ENCODE measurements at regions not wholly inside any gene's neighbourhood (a gene's known extent, or its start where the extent isn't known, plus 50 kb on each side); places are given as distances from the start of the nearest gene placed in this dataset.

DNA sequence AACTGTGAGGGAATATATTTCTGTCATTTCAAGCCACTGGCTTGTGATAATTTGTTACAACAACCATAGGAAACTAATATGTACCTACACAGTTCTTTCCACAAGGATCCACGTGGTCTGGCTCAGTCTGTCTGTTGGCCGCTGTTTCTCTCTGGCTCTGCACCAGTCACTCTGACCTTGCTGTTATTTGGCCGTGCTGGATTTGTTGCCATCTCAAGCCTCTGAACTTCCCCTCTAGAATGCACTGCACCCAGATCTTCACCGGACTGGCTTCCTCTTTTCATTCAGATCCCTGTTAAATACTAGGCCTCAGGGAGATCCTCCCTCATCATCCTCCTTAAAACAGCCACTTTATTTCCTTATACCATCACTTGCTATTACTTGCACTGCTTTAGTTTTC lies 446.8 kb downstream of the TFAP2B start:
- no peak overlapping the region for H3K27ac ChIP-seq
- no peak for DNase-seq (ENCODE audit: extremely low spot score in 2 of 2)
- intact Hi-C loops (cut with DNase I) = no loop called here

DNA sequence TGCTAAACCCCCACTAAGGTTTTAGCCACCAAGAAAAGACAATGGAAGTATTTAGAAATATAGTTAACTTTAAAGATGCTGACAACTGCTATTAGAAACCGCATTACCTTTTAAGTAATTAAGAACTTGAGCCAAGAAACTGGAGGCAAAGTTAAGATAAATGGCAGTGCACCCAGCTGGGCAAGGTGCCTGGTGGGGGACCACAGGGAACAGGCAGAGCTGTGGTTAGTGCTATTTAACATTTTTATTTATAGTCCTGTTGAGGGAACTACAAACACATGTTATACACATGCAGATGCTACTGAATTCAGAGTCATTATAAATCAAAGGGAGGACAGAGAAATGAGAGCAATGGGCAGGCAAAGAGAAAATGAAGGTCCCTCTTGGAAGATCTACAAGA lies 447.9 kb downstream of the TFAP2B start:
- H3K4me3 ChIP-seq = no peak overlapping the region
- no peak overlapping the region for H3K27ac ChIP-seq
- intact Hi-C loops (cut with DNase I) = no loop called here
- no peaks in the 10 kb centered on the region for H3K36me3 ChIP-seq
- TF ChIP-seq, protein P1, sequence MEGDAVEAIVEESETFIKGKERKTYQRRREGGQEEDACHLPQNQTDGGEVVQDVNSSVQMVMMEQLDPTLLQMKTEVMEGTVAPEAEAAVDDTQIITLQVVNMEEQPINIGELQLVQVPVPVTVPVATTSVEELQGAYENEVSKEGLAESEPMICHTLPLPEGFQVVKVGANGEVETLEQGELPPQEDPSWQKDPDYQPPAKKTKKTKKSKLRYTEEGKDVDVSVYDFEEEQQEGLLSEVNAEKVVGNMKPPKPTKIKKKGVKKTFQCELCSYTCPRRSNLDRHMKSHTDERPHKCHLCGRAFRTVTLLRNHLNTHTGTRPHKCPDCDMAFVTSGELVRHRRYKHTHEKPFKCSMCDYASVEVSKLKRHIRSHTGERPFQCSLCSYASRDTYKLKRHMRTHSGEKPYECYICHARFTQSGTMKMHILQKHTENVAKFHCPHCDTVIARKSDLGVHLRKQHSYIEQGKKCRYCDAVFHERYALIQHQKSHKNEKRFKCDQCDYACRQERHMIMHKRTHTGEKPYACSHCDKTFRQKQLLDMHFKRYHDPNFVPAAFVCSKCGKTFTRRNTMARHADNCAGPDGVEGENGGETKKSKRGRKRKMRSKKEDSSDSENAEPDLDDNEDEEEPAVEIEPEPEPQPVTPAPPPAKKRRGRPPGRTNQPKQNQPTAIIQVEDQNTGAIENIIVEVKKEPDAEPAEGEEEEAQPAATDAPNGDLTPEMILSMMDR (IDR thresholded peaks at IDR 0.05) = no peak
- no peak for TF ChIP-seq POLR2AphosphoS5 (IDR thresholded peaks at IDR 0.05; ENCODE audit: insufficient read depth in 1 of 2, low read depth in 1 of 2)
- TF ChIP-seq POLR2A (IDR thresholded peaks at IDR 0.05) = no peak
- DNase-seq (ENCODE audit: extremely low spot score in 2 of 2) = no peak
- no peaks in the 10 kb centered on the region for H3K4me1 ChIP-seq
- H3K27me3 ChIP-seq = no peaks in the 10 kb centered on the region
- H3K9me3 ChIP-seq = no peaks in the 10 kb centered on the region

More for the DNA sequence above, 446.8 kb downstream of the TFAP2B start:
- no peak overlapping the region for H3K4me3 ChIP-seq
- no peak for TF ChIP-seq POLR2A (IDR thresholded peaks at IDR 0.05)
- TF ChIP-seq, protein P1 (IDR thresholded peaks at IDR 0.05) = no peak
- no peak for TF ChIP-seq POLR2AphosphoS5 (IDR thresholded peaks at IDR 0.05; ENCODE audit: insufficient read depth in 1 of 2, low read depth in 1 of 2)
- H3K9me3 ChIP-seq = no peaks in the 10 kb centered on the region
- H3K36me3 ChIP-seq = no peaks in the 10 kb centered on the region
- H3K4me1 ChIP-seq = no peaks in the 10 kb centered on the region
- H3K27me3 ChIP-seq = no peaks in the 10 kb centered on the region

DNA sequence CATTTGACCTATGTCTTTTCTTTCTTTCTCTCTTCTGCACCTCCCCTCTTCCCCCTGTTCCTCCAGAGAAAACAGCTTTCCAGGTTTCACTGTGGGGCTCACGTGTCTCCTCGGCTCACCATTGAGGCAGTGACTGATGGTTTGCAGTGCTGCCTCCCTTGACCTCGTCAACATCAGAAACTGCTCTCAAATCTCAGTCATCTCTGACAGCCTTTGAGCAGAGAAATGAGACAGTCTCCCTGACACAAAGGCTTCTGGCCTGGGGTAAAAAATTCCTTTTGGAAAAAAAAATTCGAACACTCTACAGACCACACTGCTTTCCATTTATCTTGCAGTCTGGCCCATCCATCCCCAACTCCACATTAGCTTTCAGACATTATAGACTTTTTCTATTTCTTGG lies 450.0 kb downstream of the TFAP2B start:
- intact Hi-C loops (cut with DNase I) = no loop called here
- no peaks in the 10 kb centered on the region for H3K9me3 ChIP-seq
- no peaks in the 10 kb centered on the region for H3K4me1 ChIP-seq
- no peaks in the 10 kb centered on the region for H3K27me3 ChIP-seq
- DNase-seq (ENCODE audit: extremely low spot score in 2 of 2) = no peak
- no peak overlapping the region for H3K27ac ChIP-seq
- H3K4me3 ChIP-seq = no peak overlapping the region
- no peak for TF ChIP-seq POLR2AphosphoS5 (IDR thresholded peaks at IDR 0.05; ENCODE audit: insufficient read depth in 1 of 2, low read depth in 1 of 2)
- H3K36me3 ChIP-seq = no peaks in the 10 kb centered on the region

DNA sequence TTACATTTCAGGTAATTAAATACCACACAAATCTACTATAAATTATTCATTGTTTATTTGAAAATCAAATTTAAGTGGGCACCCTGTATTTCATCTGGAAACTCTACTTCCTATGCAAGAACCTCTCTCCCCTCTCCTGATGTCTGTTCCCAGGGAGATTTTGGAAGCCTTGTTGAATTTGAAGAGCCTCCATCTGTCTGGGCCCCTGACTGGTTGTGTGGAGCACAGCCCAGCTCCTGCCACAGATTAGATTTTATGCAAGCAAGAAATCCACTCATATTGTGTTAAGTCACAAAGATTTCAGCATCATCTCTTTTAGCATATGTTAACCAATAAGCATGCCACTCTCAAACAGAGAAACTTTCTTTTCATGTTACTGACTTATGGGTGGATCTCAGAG lies 451.2 kb downstream of the TFAP2B start:
- TF ChIP-seq POLR2A (IDR thresholded peaks at IDR 0.05) (no peak), POLR2AphosphoS5 (IDR thresholded peaks at IDR 0.05; ENCODE audit: insufficient read depth in 1 of 2, low read depth in 1 of 2) (no peak)
- TF ChIP-seq, protein P1 (IDR thresholded peaks at IDR 0.05) = no peak
- DNase-seq (ENCODE audit: extremely low spot score in 2 of 2) = no peak

DNA sequence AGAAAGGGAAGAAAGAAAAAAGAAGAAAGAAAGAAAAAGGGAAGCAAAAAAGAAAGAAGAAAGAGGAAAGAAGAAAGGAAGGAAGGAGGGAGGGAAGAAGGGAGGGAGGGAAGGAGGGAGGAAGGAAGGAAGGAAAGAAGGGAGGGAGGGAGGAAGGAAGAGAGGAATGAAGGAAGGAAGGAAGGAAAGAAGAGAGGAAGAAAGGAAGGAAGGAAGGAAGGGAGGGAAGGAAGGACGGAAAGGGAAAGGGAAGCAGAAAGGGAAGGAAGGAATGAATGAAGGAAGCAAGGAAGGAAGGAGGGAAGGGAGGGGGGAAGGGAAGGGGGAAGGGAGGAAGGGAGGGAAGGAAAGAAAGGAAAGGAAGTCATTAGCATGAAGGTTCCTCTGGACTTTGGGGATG lies 452.9 kb downstream of the TFAP2B start:
- intact Hi-C loops (cut with DNase I) = no loop called here
- H3K9me3 ChIP-seq = no peaks in the 10 kb centered on the region
- no peaks in the 10 kb centered on the region for H3K27me3 ChIP-seq
- no peaks in the 10 kb centered on the region for H3K4me1 ChIP-seq
- DNase-seq (ENCODE audit: extremely low spot score in 2 of 2) = no peak
- H3K27ac ChIP-seq = no peak overlapping the region
- no peak overlapping the region for H3K4me3 ChIP-seq
- no peaks in the 10 kb centered on the region for H3K36me3 ChIP-seq
- TF ChIP-seq, protein P1 (IDR thresholded peaks at IDR 0.05) = no peak
- TF ChIP-seq POLR2A (IDR thresholded peaks at IDR 0.05) = no peak
- no peak for TF ChIP-seq POLR2AphosphoS5 (IDR thresholded peaks at IDR 0.05; ENCODE audit: insufficient read depth in 1 of 2, low read depth in 1 of 2)

More for the DNA sequence above, 451.2 kb downstream of the TFAP2B start:
- H3K4me3 ChIP-seq = no peak overlapping the region
- H3K27ac ChIP-seq = no peak overlapping the region
- no peaks in the 10 kb centered on the region for H3K36me3 ChIP-seq
- intact Hi-C loops (cut with DNase I) = no loop called here
- H3K27me3 ChIP-seq = no peaks in the 10 kb centered on the region
- H3K4me1 ChIP-seq = no peaks in the 10 kb centered on the region
- H3K9me3 ChIP-seq = no peaks in the 10 kb centered on the region

Measured in vagina (tissue), 2 donors.